Hepatocyte (in vitro differentiated cells): ENCODE measurements at regions not wholly inside any gene's neighbourhood (a gene's known extent, or its start where the extent isn't known, plus 50 kb on each side); places are given as distances from the start of the nearest gene placed in this dataset.

Experiments used
- DNase-seq: peaks from one replicate; pipeline ENCODE4 v3.0.0-alpha.2; 2016; ENCODE audit warnings: low spot score
- H2AFZ ChIP-seq: fragments of 200-600 bp; sonication (generic); 2 replicates; pipeline ENCODE4 v1.6.0; 2016; ENCODE audit warnings: antibody characterized with exemption, mild to moderate bottlenecking
- H3K27ac ChIP-seq: fragments of 200-600 bp; sonication (generic); 2 replicates; pipeline ENCODE4 v1.5.1; 2016; ENCODE audit warnings: mild to moderate bottlenecking
- H3K27me3 ChIP-seq: fragments of 200-600 bp; sonication (generic); 2 replicates; pipeline ENCODE4 v1.6.1; 2016
- H3K36me3 ChIP-seq: fragments of 200-600 bp; sonication (generic); replicated peaks from 2 replicates; pipeline ENCODE4 v1.5.1; 2016; ENCODE audit warnings: low read depth; ENCODE audit not compliant: insufficient read depth
- H3K4me1 ChIP-seq: fragments of 200-600 bp; sonication (generic); 2 replicates; pipeline ENCODE4 v1.5.1; 2016; ENCODE audit warnings: mild to moderate bottlenecking, moderate library complexity; ENCODE audit not compliant: insufficient read depth
- H3K4me2 ChIP-seq: fragments of 200-600 bp; sonication (generic); 2 replicates; pipeline ENCODE4 v1.6.0; 2016
- H3K4me3 ChIP-seq: fragments of 200-600 bp; sonication (generic); 2 replicates; pipeline ENCODE4 v1.5.1; 2016; ENCODE audit warnings: mild to moderate bottlenecking
- H3K79me2 ChIP-seq: fragments of 200-600 bp; sonication (generic); 2 replicates; pipeline ENCODE4 v1.6.0; 2017; ENCODE audit warnings: mild to moderate bottlenecking
- H3K9me2 ChIP-seq: fragments of 200-600 bp; sonication (generic); replicated peaks from 2 replicates; pipeline ENCODE4 v1.6.0; 2017; ENCODE audit warnings: mild to moderate bottlenecking; ENCODE audit not compliant: insufficient read depth
- H3K9me3 ChIP-seq: fragments of 200-600 bp; sonication (generic); 2 replicates; pipeline ENCODE4 v1.5.1; 2016; ENCODE audit warnings: low read depth, mild to moderate bottlenecking
- H4K20me1 ChIP-seq: fragments of 200-600 bp; sonication (generic); 2 replicates; pipeline ENCODE4 v1.6.0; 2016; ENCODE audit warnings: mild to moderate bottlenecking; ENCODE audit not compliant: insufficient read depth, poor library complexity, severe bottlenecking
- EZH2 ChIP-seq: fragments of 200-600 bp; sonication (generic); IDR thresholded peaks from 2 replicates; pipeline ENCODE4 v1.6.1; 2016; ENCODE audit warnings: antibody characterized with exemption, mild to moderate bottlenecking, borderline replicate concordance
- EZH2phosphoT487 ChIP-seq: fragments of 200-600 bp; sonication (generic); IDR thresholded peaks from one replicate; pipeline ENCODE4 v1.6.1; 2018; ENCODE audit warnings: antibody characterized with exemption, mild to moderate bottlenecking, low read depth, moderate library complexity; ENCODE audit not compliant: unreplicated experiment, severe bottlenecking
- WGBS: methylation state at CpG from one replicate; pipeline ENCODE4 v1.1.6; 2016; ENCODE audit warnings: low lambda C conversion rate; ENCODE audit errors: missing lambda C conversion rate; 5-methylcytosine and 5-hydroxymethylcytosine counted together
- TF ChIP-seq, protein P1 (sequence below): fragments of 200-600 bp; sonication (generic); IDR thresholded peaks from 2 replicates; pipeline ENCODE4 v1.5.1; 2016; ENCODE audit warnings: antibody characterized with exemption, mild to moderate bottlenecking; ENCODE audit not compliant: poor library complexity

DNA sequence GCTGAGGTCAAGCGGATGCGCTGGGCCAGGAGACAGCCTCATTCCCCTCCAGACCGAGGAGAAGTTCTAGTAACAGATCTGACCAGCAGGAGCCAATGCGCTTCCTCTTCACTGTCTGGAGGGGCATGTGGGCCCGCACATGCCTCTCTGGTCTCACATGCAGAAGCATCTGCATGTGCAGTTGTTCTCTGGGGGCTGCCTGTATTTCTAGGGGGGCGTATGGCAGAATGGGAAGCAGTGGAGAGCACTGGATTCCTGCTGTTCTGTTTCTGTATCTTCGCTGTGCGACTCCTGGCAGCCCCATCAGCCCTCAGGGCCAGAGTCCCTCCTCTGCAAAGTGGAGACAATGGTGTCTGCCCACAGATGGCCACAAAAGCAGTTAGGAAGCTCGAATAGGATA, 170.4 kb upstream of the IQSEC1 start:
- H3K4me2 ChIP-seq, result no peak overlapping the region
- no peaks in the 10 kb centered on the region for H3K9me2 ChIP-seq
- no peaks in the 10 kb centered on the region for H3K9me3 ChIP-seq
- no peaks in the 10 kb centered on the region for H3K27me3 ChIP-seq
- 83% methylated on average over 9 of the region's 9 CpGs for WGBS
- no peaks in the 10 kb centered on the region for H3K36me3 ChIP-seq
- TF ChIP-seq EZH2 (no peak), EZH2phosphoT487 (no peak)
- TF ChIP-seq, protein P1, sequence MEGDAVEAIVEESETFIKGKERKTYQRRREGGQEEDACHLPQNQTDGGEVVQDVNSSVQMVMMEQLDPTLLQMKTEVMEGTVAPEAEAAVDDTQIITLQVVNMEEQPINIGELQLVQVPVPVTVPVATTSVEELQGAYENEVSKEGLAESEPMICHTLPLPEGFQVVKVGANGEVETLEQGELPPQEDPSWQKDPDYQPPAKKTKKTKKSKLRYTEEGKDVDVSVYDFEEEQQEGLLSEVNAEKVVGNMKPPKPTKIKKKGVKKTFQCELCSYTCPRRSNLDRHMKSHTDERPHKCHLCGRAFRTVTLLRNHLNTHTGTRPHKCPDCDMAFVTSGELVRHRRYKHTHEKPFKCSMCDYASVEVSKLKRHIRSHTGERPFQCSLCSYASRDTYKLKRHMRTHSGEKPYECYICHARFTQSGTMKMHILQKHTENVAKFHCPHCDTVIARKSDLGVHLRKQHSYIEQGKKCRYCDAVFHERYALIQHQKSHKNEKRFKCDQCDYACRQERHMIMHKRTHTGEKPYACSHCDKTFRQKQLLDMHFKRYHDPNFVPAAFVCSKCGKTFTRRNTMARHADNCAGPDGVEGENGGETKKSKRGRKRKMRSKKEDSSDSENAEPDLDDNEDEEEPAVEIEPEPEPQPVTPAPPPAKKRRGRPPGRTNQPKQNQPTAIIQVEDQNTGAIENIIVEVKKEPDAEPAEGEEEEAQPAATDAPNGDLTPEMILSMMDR, result no peak
- H2AFZ ChIP-seq, result no peak overlapping the region
- no peak overlapping the region for H3K4me3 ChIP-seq
- no peak overlapping the region for H3K27ac ChIP-seq
- DNase-seq, result no peak
- no peaks in the 10 kb centered on the region for H3K79me2 ChIP-seq
- H3K4me1 ChIP-seq, result no peaks in the 10 kb centered on the region
- H4K20me1 ChIP-seq, result no peaks in the 10 kb centered on the region

DNA sequence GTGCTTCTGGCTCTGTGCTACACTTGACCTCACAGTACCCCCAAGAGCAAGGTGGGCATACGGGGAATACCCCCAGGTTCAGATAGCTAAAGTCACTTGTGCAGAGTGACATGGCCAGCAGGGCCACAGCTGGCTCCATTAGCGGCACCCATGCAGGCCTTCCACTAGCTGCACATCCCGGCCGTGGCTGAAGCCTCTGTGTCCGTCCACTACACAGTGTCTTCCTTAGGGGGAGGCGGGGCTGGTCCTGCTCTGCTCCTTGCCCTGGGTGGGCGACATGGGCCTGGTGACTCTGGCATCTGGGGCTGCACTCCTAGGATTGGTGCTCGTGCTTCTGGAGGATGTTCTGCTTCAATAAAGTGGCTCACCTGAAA, 169.1 kb upstream of the IQSEC1 start:
- no peaks in the 10 kb centered on the region for H3K9me2 ChIP-seq
- no peak overlapping the region for H2AFZ ChIP-seq
- 91% methylated on average over 8 of the region's 8 CpGs for WGBS

DNA sequence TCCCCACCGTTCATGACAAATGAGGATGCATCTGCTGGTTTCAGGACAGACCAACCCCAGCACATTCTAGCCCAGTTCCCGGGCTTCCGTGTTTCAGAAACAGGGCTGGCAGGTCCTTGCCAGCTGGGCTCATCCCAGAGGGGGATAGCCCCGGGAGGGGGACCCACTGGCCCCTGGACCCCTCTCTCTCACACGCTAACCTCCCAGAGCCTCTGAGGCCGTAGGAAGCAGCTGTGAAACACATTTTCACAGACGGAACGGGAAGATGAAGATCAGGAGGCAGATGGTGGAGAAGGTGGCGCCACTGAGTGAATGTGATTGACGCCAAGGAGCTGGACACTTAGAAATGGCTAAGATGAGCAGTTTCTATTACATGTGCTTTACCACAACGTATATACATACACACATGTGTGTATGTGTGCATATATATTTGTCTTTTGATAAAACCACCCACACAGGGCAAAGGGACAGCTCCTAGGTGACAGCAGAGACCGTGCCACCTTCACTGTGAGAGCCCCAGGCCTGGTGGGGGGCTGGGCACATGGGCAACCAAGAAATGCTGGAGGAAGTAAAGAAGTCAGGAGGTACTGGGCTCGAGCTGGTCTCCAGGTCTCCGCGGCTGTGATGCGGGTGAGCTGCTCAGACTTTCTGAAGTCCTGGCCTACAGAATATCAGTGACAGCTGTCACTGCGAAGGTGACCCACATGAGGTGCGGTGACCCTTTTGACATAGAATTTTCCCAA, 168.6 kb upstream of the IQSEC1 start:
- Histone ChIP-seq H3K4me1 (no peaks in the 10 kb centered on the region), H3K4me2 (no peak overlapping the region), H3K27me3 (no peaks in the 10 kb centered on the region), H3K9me2 (no peaks in the 10 kb centered on the region), H3K4me3 (no peak overlapping the region), H3K27ac (no peak overlapping the region), H3K9me3 (no peaks in the 10 kb centered on the region), H2AFZ (no peak overlapping the region), H3K36me3 (no peaks in the 10 kb centered on the region), H4K20me1 (no peaks in the 10 kb centered on the region), H3K79me2 (no peaks in the 10 kb centered on the region)
- WGBS, result 88% methylated on average over 18 of the region's 18 CpGs
- DNase-seq, result no peak
- TF ChIP-seq, protein P1, result no peak
- no peak for TF ChIP-seq EZH2
- TF ChIP-seq EZH2phosphoT487, result no peak

More for the DNA sequence above, 169.1 kb upstream of the IQSEC1 start:
- no peaks in the 10 kb centered on the region for H3K36me3 ChIP-seq
- no peaks in the 10 kb centered on the region for H4K20me1 ChIP-seq
- TF ChIP-seq EZH2, result no peak
- TF ChIP-seq, protein P1, result no peak
- TF ChIP-seq EZH2phosphoT487, result no peak
- no peak for DNase-seq
- no peak overlapping the region for H3K27ac ChIP-seq
- H3K79me2 ChIP-seq, result no peaks in the 10 kb centered on the region
- H3K4me2 ChIP-seq, result no peak overlapping the region
- no peaks in the 10 kb centered on the region for H3K27me3 ChIP-seq
- H3K4me1 ChIP-seq, result no peaks in the 10 kb centered on the region
- no peaks in the 10 kb centered on the region for H3K9me3 ChIP-seq
- no peak overlapping the region for H3K4me3 ChIP-seq
